A673 (cell line): ENCODE measurements at regions not wholly inside any gene's neighbourhood (a gene's known extent, or its start where the extent isn't known, plus 50 kb on each side); places are given as distances from the start of the nearest gene placed in this dataset.

ENCODE experiments used
- BruUV-seq: library from RNA; stranded (reverse); fragments of 400-500 nt; replicated peaks from 2 replicates; lab custom pipeline; 2021; lab: Mats Ljungman, UMichigan
- CTCF ChIA-PET: fragments of 300-600 bp; sonication (Branson Sonifier 250); formaldehyde crosslinking; loops from one replicate; lab custom pipeline; 2022; ENCODE audit warnings: antibody characterized with exemption; lab: Charles Lee
- POLR2A ChIA-PET: fragments of 300-600 bp; sonication (Branson Sonifier 250); formaldehyde crosslinking; loops from one replicate; lab custom pipeline; 2022; ENCODE audit warnings: antibody characterized with exemption; ENCODE audit not compliant: low non-redundant PET; lab: Charles Lee
- DNase-seq: peaks from one replicate; pipeline ENCODE4 v3.0.0-alpha.2; 2015; ENCODE audit warnings: low spot score
- H3K27ac ChIP-seq: fragments of 200-600 bp; sonication (generic); 2 replicates; pipeline ENCODE4 v1.5.1; 2016; ENCODE audit warnings: mixed run types, low read depth, mild to moderate bottlenecking, mixed read lengths, antibody characterized with exemption, low read length; ENCODE audit not compliant: poor library complexity, severe bottlenecking
- H3K27me3 ChIP-seq: fragments of 200-600 bp; sonication (generic); replicated peaks from 2 replicates; pipeline ENCODE4 v1.6.1; 2017; ENCODE audit warnings: mixed run types, low read depth, mild to moderate bottlenecking, mixed read lengths, antibody characterized with exemption, low read length; ENCODE audit not compliant: insufficient read depth, poor library complexity
- H3K36me3 ChIP-seq: fragments of 200-600 bp; sonication (generic); 2 replicates; pipeline ENCODE4 v1.6.1; 2016; ENCODE audit warnings: mixed run types, mild to moderate bottlenecking, mixed read lengths, antibody characterized with exemption, low read length; ENCODE audit not compliant: insufficient read depth, poor library complexity, severe bottlenecking
- H3K4me1 ChIP-seq: fragments of 200-600 bp; sonication (generic); 2 replicates; pipeline ENCODE4 v1.6.1; 2017; ENCODE audit warnings: mixed run types, mild to moderate bottlenecking, mixed read lengths, antibody characterized with exemption, low read length; ENCODE audit not compliant: insufficient read depth, poor library complexity, severe bottlenecking
- H3K4me3 ChIP-seq: fragments of 200-600 bp; sonication (generic); 2 replicates; pipeline ENCODE4 v1.5.1; 2016; ENCODE audit warnings: low read depth, mixed run types, mild to moderate bottlenecking, mixed read lengths, low read length; ENCODE audit not compliant: poor library complexity, severe bottlenecking
- H3K9me3 ChIP-seq: fragments of 200-600 bp; sonication (generic); 2 replicates; pipeline ENCODE4 v1.6.1; 2016; ENCODE audit warnings: mixed run types, low read depth, mild to moderate bottlenecking, mixed read lengths, antibody characterized with exemption, low read length; ENCODE audit not compliant: poor library complexity, severe bottlenecking
- EZH2 ChIP-seq: fragments of 200-600 bp; sonication (generic); IDR thresholded peaks from 2 replicates; pipeline ENCODE4 v1.6.1; 2017; ENCODE audit warnings: borderline replicate concordance, low read depth, mild to moderate bottlenecking, mixed read lengths, antibody characterized with exemption, low read length; ENCODE audit not compliant: poor library complexity, severe bottlenecking
- intact Hi-C: fragments of 100-400 bp; cut with micrococcal nuclease; formaldehyde crosslinking; loops from one replicate; pipeline ENCODE4 v1.10.0; 2022; ENCODE audit not compliant: unreplicated experiment
- TF ChIP-seq, protein P1 (sequence below): fragments of 300-800, 200-600 bp; sonication (generic); conservative IDR thresholded peaks from 2 replicates; pipeline ENCODE4 v1.5.1; 2017; ENCODE audit warnings: low read depth, mild to moderate bottlenecking, antibody characterized with exemption, low read length, moderate library complexity, mixed read lengths

DNA sequence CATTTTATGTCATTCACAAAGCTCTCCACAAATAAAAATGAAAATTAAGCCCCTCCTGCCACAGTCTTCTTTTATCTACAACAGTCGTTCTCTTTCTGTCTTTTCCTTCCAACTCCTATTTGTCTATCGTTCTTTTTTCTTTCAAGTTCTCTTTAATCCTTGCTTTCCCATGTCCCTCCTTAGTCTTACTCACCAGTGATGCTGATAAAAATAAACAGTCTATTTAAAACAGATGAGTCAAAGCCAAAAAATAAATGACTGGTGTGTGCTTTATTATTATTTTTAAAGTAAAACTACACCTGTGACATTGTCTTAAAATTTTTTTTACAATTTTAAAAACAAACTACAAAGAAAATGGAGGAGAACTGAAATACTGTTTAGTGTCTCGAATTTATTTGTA is 137.1 kb upstream of the TMEM161B start:
- no peaks in the 10 kb centered on the region for H3K27me3 ChIP-seq
- H3K36me3 ChIP-seq: no peaks in the 10 kb centered on the region
- no peak overlapping the region for H3K4me3 ChIP-seq
- TF ChIP-seq, protein P1, sequence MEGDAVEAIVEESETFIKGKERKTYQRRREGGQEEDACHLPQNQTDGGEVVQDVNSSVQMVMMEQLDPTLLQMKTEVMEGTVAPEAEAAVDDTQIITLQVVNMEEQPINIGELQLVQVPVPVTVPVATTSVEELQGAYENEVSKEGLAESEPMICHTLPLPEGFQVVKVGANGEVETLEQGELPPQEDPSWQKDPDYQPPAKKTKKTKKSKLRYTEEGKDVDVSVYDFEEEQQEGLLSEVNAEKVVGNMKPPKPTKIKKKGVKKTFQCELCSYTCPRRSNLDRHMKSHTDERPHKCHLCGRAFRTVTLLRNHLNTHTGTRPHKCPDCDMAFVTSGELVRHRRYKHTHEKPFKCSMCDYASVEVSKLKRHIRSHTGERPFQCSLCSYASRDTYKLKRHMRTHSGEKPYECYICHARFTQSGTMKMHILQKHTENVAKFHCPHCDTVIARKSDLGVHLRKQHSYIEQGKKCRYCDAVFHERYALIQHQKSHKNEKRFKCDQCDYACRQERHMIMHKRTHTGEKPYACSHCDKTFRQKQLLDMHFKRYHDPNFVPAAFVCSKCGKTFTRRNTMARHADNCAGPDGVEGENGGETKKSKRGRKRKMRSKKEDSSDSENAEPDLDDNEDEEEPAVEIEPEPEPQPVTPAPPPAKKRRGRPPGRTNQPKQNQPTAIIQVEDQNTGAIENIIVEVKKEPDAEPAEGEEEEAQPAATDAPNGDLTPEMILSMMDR: no peak
- no peak for TF ChIP-seq EZH2
- H3K4me1 ChIP-seq: no peaks in the 10 kb centered on the region
- ChIA-PET POLR2A (no interaction called here), CTCF (no interaction called here)
- BruUV-seq: no TSS peak
- H3K9me3 ChIP-seq: no peaks in the 10 kb centered on the region
- no peak overlapping the region for H3K27ac ChIP-seq
- intact Hi-C loops: no loop called here
- DNase-seq: no peak

DNA sequence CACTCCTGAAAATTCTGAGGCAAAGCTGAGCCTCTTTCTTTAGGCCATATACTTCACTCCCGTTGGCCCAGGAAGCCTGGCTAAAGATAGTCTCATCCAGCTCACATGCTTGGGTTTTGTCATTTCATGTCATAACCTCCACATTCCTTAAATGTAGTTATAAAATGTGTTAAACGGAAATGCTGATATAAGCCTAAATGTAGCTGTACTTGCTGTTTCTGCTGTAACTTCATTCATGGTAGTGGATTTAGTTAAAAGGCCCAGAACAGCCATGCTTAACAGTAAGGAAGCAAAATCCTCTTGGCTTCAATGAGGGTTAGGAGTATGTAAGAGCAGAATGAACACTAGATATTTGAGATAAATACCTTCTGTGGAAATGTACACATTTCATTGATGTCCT is 135.8 kb upstream of the TMEM161B start:
- intact Hi-C loops: no loop called here
- H3K36me3 ChIP-seq: no peaks in the 10 kb centered on the region
- no peak for DNase-seq
- CTCF ChIA-PET: no interaction called here
- no peaks in the 10 kb centered on the region for H3K4me1 ChIP-seq
- H3K4me3 ChIP-seq: no peak overlapping the region
- TF ChIP-seq EZH2: no peak
- TF ChIP-seq, protein P1: no peak
- POLR2A ChIA-PET: no interaction called here
- no peaks in the 10 kb centered on the region for H3K27me3 ChIP-seq
- no TSS peak for BruUV-seq
- no peak overlapping the region for H3K27ac ChIP-seq
- no peaks in the 10 kb centered on the region for H3K9me3 ChIP-seq

DNA sequence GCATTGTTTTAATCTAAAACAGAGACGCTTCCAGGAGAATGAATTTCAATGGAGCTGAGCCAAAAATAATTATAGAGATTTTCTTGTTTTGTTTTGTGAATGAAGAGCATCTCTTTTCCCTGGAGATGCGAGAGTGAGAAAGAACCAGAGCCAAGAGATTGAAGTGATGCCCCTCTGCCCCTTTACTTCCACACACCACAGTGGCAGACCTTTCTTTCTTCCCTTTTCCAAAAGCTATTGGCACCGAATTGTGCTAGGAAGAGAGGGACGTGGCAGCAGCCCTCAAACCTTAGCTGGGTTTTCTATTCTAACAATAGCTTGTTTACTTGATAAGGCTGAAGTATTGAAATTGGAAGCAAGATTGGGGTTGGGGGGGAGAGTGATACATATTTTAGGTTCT is 133.0 kb upstream of the TMEM161B start:
- intact Hi-C loops: no loop called here
- ChIA-PET CTCF (no interaction called here), POLR2A (no interaction called here)
- DNase-seq: no peak
- H3K4me1 ChIP-seq: no peaks in the 10 kb centered on the region
- no peaks in the 10 kb centered on the region for H3K9me3 ChIP-seq
- TF ChIP-seq EZH2: no peak
- TF ChIP-seq, protein P1: no peak
- BruUV-seq: no TSS peak
- no peaks in the 10 kb centered on the region for H3K36me3 ChIP-seq
- H3K27ac ChIP-seq: no peak overlapping the region
- no peak overlapping the region for H3K4me3 ChIP-seq
- H3K27me3 ChIP-seq: no peaks in the 10 kb centered on the region
